Endothelial cell of umbilical vein (primary cell): ENCODE measurements at regions not wholly inside any gene's neighbourhood (a gene's known extent, or its start where the extent isn't known, plus 50 kb on each side); places are given as distances from the start of the nearest gene placed in this dataset.

Experiments
- BruUV-seq: library from RNA; stranded (reverse); fragments of 400-500 nt; replicated peaks from 2 replicates; lab custom pipeline; 2021; lab: Mats Ljungman, UMichigan
- CTCF ChIA-PET: fragments of 300-600, 350-600 bp; sonication (Branson Sonifier 250); formaldehyde crosslinking; loops from one replicate; lab custom pipeline; 2021; ENCODE audit warnings: antibody characterized with exemption, inconsistent platforms; lab: Charles Lee
- POLR2A ChIA-PET: fragments of 300-600, 350-600 bp; sonication (Branson Sonifier 250); formaldehyde crosslinking; loops from one replicate; lab custom pipeline; 2021; ENCODE audit warnings: antibody characterized with exemption, inconsistent platforms; lab: Charles Lee
- DNase-seq: peaks from one replicate; pipeline ENCODE4 v3.0.0-alpha.2; 2011; ENCODE audit warnings: low read depth, low spot score
- FAIRE-seq: peaks from 2 replicates; lab custom pipeline; 2011; peaks lifted over from hg19 to GRCh38; lab: Jason Lieb, UNC
- H2AFZ ChIP-seq: 2 replicates; pipeline ENCODE4 v1.6.0; 2012; ENCODE audit warnings: low read depth, low read length, control low read depth, inconsistent platforms
- H3K27ac ChIP-seq: 2 replicates; pipeline ENCODE4 v1.5.1; 2011; ENCODE audit warnings: low read depth, mild to moderate bottlenecking, control low read depth, low read length, moderate library complexity; ENCODE audit not compliant: insufficient read depth
- H3K27me3 ChIP-seq, 2 experiments: 2 replicates each; pipeline versions ENCODE4 v1.6.0 to v1.6.1; 2011; ENCODE audit warnings: low read length in 2 of 2, mixed read lengths in 1 of 2; ENCODE audit not compliant: control insufficient read depth in 2 of 2, insufficient read depth in 2 of 2
- H3K36me3 ChIP-seq, 2 experiments: 2 replicates in 1 of 2; 3 replicates in 1 of 2; pipeline ENCODE4 v1.5.1; 2011; ENCODE audit warnings: low read length in 2 of 2, mild to moderate bottlenecking in 1 of 2, moderate library complexity in 1 of 2; ENCODE audit not compliant: control insufficient read depth in 2 of 2, insufficient read depth in 2 of 2; ENCODE audit errors: extremely low read depth in 1 of 2
- H3K4me1 ChIP-seq: 3 replicates; pipeline ENCODE4 v1.5.1; 2011; ENCODE audit warnings: mild to moderate bottlenecking, low read length; ENCODE audit not compliant: control insufficient read depth, insufficient read depth; ENCODE audit errors: extremely low read depth
- H3K4me2 ChIP-seq: 2 replicates; pipeline ENCODE4 v1.6.1; 2011; ENCODE audit warnings: low read length, control low read depth, mixed read lengths; ENCODE audit not compliant: insufficient read depth
- H3K4me3 ChIP-seq, 3 experiments: fragments of 200-600 bp in 1 of 3; sonication (generic), shearing (Covaris generic) in 1 of 3; replicated peaks in 1 of 3; 2 replicates each; pipeline ENCODE4 v1.5.1; 2011 to 2016; ENCODE audit warnings: control low read depth in 3 of 3, low read length in 3 of 3, mild to moderate bottlenecking in 2 of 3, inconsistent platforms in 1 of 3, low read depth in 1 of 3, moderate library complexity in 1 of 3; ENCODE audit not compliant: insufficient read depth in 1 of 3
- H3K79me2 ChIP-seq: 2 replicates; pipeline ENCODE4 v1.6.0; 2012; ENCODE audit warnings: low read length, inconsistent platforms; ENCODE audit not compliant: control insufficient read depth, insufficient read depth
- H3K9ac ChIP-seq: replicated peaks from 2 replicates; pipeline ENCODE3; 2011; ENCODE audit warnings: low read length, control low read depth; ENCODE audit not compliant: insufficient read depth; ENCODE audit errors: extremely low read depth
- H3K9me1 ChIP-seq: replicated peaks from 3 replicates; pipeline ENCODE4 v1.6.0; 2011; ENCODE audit warnings: mild to moderate bottlenecking, low read length; ENCODE audit not compliant: control insufficient read depth, insufficient read depth; ENCODE audit errors: extremely low read depth
- H3K9me3 ChIP-seq: replicated peaks from 2 replicates; pipeline ENCODE4 v1.5.1; 2012; ENCODE audit warnings: low read length, inconsistent platforms; ENCODE audit not compliant: control insufficient read depth, insufficient read depth
- H4K20me1 ChIP-seq: replicated peaks from 2 replicates; pipeline ENCODE3; 2011; ENCODE audit warnings: mild to moderate bottlenecking, low read length; ENCODE audit not compliant: control insufficient read depth, insufficient read depth; ENCODE audit errors: extremely low read depth
- CTCF ChIP-seq, 2 donors: IDR thresholded peaks; 1 replicate in 1 of 2; 2 replicates in 1 of 2; pipeline ENCODE4 v1.5.1; 2011; ENCODE audit warnings: low read length in 2 of 2, mild to moderate bottlenecking in 2 of 2, moderate library complexity in 2 of 2, control low read depth in 1 of 2, inconsistent platforms in 1 of 2, low read depth in 1 of 2; ENCODE audit not compliant: insufficient read depth in 1 of 2; ENCODE audit errors: extremely low read depth in 1 of 2
- EZH2 ChIP-seq: IDR thresholded peaks from 2 replicates; pipeline ENCODE4 v1.6.1; 2012; ENCODE audit warnings: borderline replicate concordance, low read depth, mild to moderate bottlenecking, moderate library complexity, low read length, inconsistent platforms; ENCODE audit not compliant: severe bottlenecking
- FOS ChIP-seq: IDR thresholded peaks from 2 replicates; pipeline ENCODE4 v1.6.1; 2011; ENCODE audit warnings: mild to moderate bottlenecking, low read length, moderate library complexity, borderline replicate concordance; ENCODE audit not compliant: insufficient read depth
- GATA2 ChIP-seq: IDR thresholded peaks from 2 replicates; pipeline ENCODE4 v1.7.0; 2011; ENCODE audit warnings: low read depth, mild to moderate bottlenecking, moderate library complexity, mixed read lengths, low read length; ENCODE audit not compliant: insufficient read length, insufficient read depth
- JUN ChIP-seq: IDR thresholded peaks from 2 replicates; pipeline ENCODE4 v1.6.1; 2011; ENCODE audit warnings: borderline replicate concordance, low read depth; ENCODE audit not compliant: insufficient read length, insufficient read depth
- MAX ChIP-seq: IDR thresholded peaks from 2 replicates; pipeline ENCODE4 v1.6.1; 2011; ENCODE audit not compliant: insufficient read depth, insufficient read length
- MYC ChIP-seq: IDR thresholded peaks from one replicate; pipeline ENCODE4 v1.6.1; 2011; ENCODE audit warnings: mild to moderate bottlenecking, low read depth, low read length
- POLR2A ChIP-seq: IDR thresholded peaks from 2 replicates; pipeline ENCODE4 v1.6.1; 2012; ENCODE audit warnings: low read depth, mild to moderate bottlenecking, control low read depth, low read length
- POLR2AphosphoS5 ChIP-seq: IDR thresholded peaks from 2 replicates; pipeline ENCODE4 v1.6.1; 2012; ENCODE audit warnings: low read depth, mild to moderate bottlenecking, control low read depth, low read length, moderate library complexity; ENCODE audit not compliant: insufficient read depth
- dilution Hi-C: fragments of 300-500 bp; cut with MboI; formaldehyde crosslinking; loops from one replicate; pipeline ENCODE4 v1.15.0; 2019; ENCODE audit warnings: low sequenced_read_pairs; ENCODE audit not compliant: extremely low pct_ligation_motif_present
- intact Hi-C: fragments of 100-400 bp; cut with micrococcal nuclease; formaldehyde crosslinking; loops from one replicate; pipeline ENCODE4 v1.10.0; 2022

- CTCF ChIA-PET = no interaction called here
Measured at GRCh38 chr11:122426073-122426472, 229.4 kb upstream of the UBASH3B start.

More at GRCh38 chr11:122426073-122426472, 229.4 kb upstream of the UBASH3B start:
- POLR2A ChIA-PET = no interaction called here
- Histone ChIP-seq H3K4me2 (no peak overlapping the region), H3K79me2 (no peaks in the 10 kb centered on the region), H2AFZ (no peak overlapping the region), H3K9me3 (no peaks in the 10 kb centered on the region), H3K27ac (no peak overlapping the region), H3K27me3 (peaks cover 0 to 2% of the 10 kb centered on the region in 2 experiments), H3K36me3 (no peaks in the 10 kb centered on the region), H3K4me1 (no peaks in the 10 kb centered on the region), H3K4me3 (no peak overlapping the region), H3K9me1 (no peaks in the 10 kb centered on the region), H3K9ac (no peak overlapping the region), H4K20me1 (no peaks in the 10 kb centered on the region)
- intact Hi-C loops = no loop called here
- dilution Hi-C loops = no loop called here
- FAIRE-seq (no peak), DNase-seq (no peak)
- TF ChIP-seq MYC (no peak), GATA2 (no peak), CTCF (IDR thresholded peaks at IDR 0.05; ENCODE audit: extremely low read depth in 1 of 2, insufficient read depth in 1 of 2, low read depth in 1 of 2, low read length in 2 of 2) (no peak), EZH2 (no peak), POLR2A (no peak), JUN (no peak), POLR2AphosphoS5 (no peak), MAX (no peak), FOS (no peak)
- no TSS peak for BruUV-seq
